H1 (cell line): ENCODE measurements at regions not wholly inside any gene's neighbourhood (a gene's known extent, or its start where the extent isn't known, plus 50 kb on each side); places are given as distances from the start of the nearest gene placed in this dataset.

Source experiments
- CTCF ChIA-PET: fragments of 300-600 bp; sonication (Branson Sonifier 250); formaldehyde crosslinking; loops from one replicate; lab custom pipeline; 2021; ENCODE audit not compliant: partially characterized antibody; lab: Charles Lee
- POLR2A ChIA-PET: fragments of 300-600 bp; sonication (Branson Sonifier 250); formaldehyde crosslinking; loops from one replicate; lab custom pipeline; 2021; ENCODE audit warnings: inconsistent platforms; ENCODE audit not compliant: partially characterized antibody; lab: Charles Lee
- DNase-seq, 2 experiments: peaks; one replicate each; pipeline versions ENCODE4 v3.0.0 to v3.0.0-alpha.2; 2010 to 2022; ENCODE audit warnings: low spot score in 2 of 2, low read depth in 1 of 2, mixed read lengths in 1 of 2
- FAIRE-seq: peaks from 2 replicates; lab custom pipeline; 2011; peaks lifted over from hg19 to GRCh38; lab: Jason Lieb, UNC
- H2AFZ ChIP-seq: 2 replicates; pipeline ENCODE4 v1.8.1; 2012; ENCODE audit warnings: low read length, inconsistent platforms
- H2AK5ac ChIP-seq: 2 replicates; pipeline ENCODE4 v1.6.1; 2013; ENCODE audit warnings: low read depth, low read length
- H2BK120ac ChIP-seq: replicated peaks from 2 replicates; pipeline ENCODE3; 2013; ENCODE audit warnings: low read depth, low read length, inconsistent platforms
- H2BK12ac ChIP-seq: 2 replicates; pipeline ENCODE4 v1.6.1; 2013; ENCODE audit warnings: low read depth, low read length
- H2BK15ac ChIP-seq: 2 replicates; pipeline ENCODE4 v1.6.1; 2013; ENCODE audit warnings: low read length
- H2BK20ac ChIP-seq: 2 replicates; pipeline ENCODE4 v1.6.1; 2013; ENCODE audit warnings: low read length
- H2BK5ac ChIP-seq: 2 replicates; pipeline ENCODE4 v1.6.1; 2013; ENCODE audit warnings: low read depth, low read length
- H3K14ac ChIP-seq: 2 replicates; pipeline ENCODE4 v1.6.1; 2013; ENCODE audit warnings: inconsistent platforms; ENCODE audit not compliant: insufficient read length
- H3K18ac ChIP-seq: 2 replicates; pipeline ENCODE4 v1.6.1; 2013; ENCODE audit warnings: low read length; ENCODE audit errors: extremely low read depth
- H3K23ac ChIP-seq: 2 replicates; pipeline ENCODE4 v1.6.1; 2013; ENCODE audit warnings: inconsistent platforms; ENCODE audit not compliant: insufficient read length
- H3K23me2 ChIP-seq: 2 replicates; pipeline ENCODE4 v1.6.1; 2013; ENCODE audit warnings: low read depth, low read length
- H3K27ac ChIP-seq: 2 replicates; pipeline ENCODE4 v1.6.1; 2011; ENCODE audit warnings: low read depth, low read length, inconsistent platforms
- H3K27me3 ChIP-seq, 4 experiments: replicated peaks in 1 of 4; 1 replicate in 1 of 4; 2 replicates in 3 of 4; pipeline versions ENCODE4 v1.6.1 to v1.8.1; 2011 to 2013; ENCODE audit warnings: low read length in 3 of 4, mild to moderate bottlenecking in 3 of 4, inconsistent platforms in 2 of 4, mixed read lengths in 2 of 4, moderate library complexity in 1 of 4; ENCODE audit not compliant: control insufficient read depth in 3 of 4, insufficient read depth in 3 of 4; ENCODE audit errors: extremely low read depth in 1 of 4
- H3K36me3 ChIP-seq, 4 experiments: 2 replicates each; pipeline versions ENCODE4 v1.6.1 to v1.8.1; 2011 to 2013; ENCODE audit warnings: mild to moderate bottlenecking in 4 of 4, low read length in 3 of 4, moderate library complexity in 2 of 4, control low read depth in 1 of 4, inconsistent platforms in 1 of 4; ENCODE audit not compliant: insufficient read depth in 4 of 4, control insufficient read depth in 2 of 4
- H3K4ac ChIP-seq: replicated peaks from 2 replicates; pipeline ENCODE3; 2013; ENCODE audit warnings: low read length, low read depth, mixed read lengths, inconsistent platforms; ENCODE audit not compliant: insufficient read length
- H3K4me1 ChIP-seq, 4 experiments: replicated peaks in 1 of 4; 1 replicate in 1 of 4; 2 replicates in 3 of 4; pipeline versions ENCODE4 v1.6.1 to v1.8.1; 2011 to 2013; ENCODE audit warnings: low read length in 3 of 4, inconsistent platforms in 2 of 4, mixed read lengths in 1 of 4; ENCODE audit not compliant: insufficient read depth in 4 of 4, control insufficient read depth in 3 of 4
- H3K4me2 ChIP-seq, 2 experiments: 2 replicates each; pipeline versions ENCODE4 v1.6.1 to v1.8.1; 2011 to 2013; ENCODE audit warnings: low read depth in 2 of 2, low read length in 2 of 2, control low read depth in 1 of 2, inconsistent platforms in 1 of 2, mild to moderate bottlenecking in 1 of 2; ENCODE audit not compliant: insufficient read depth in 1 of 2
- H3K4me3 ChIP-seq, 4 experiments: fragments of 200-600, 300-600 bp in 1 of 4; sonication (generic), shearing (Covaris generic), sonication (Bioruptor Twin) in 1 of 4; 2 replicates each; pipeline versions ENCODE4 v1.5.1 to v1.8.1; 2011 to 2016; ENCODE audit warnings: low read length in 4 of 4, low read depth in 3 of 4, control low read depth in 2 of 4, inconsistent platforms in 2 of 4, mild to moderate bottlenecking in 2 of 4, mixed read lengths in 1 of 4, moderate library complexity in 1 of 4; ENCODE audit not compliant: insufficient read depth in 2 of 4; ENCODE audit errors: extremely low read depth in 1 of 4
- H3K56ac ChIP-seq: replicated peaks from 2 replicates; pipeline ENCODE3; 2013; ENCODE audit warnings: low read depth, mild to moderate bottlenecking, mixed read lengths, low read length, inconsistent platforms; ENCODE audit not compliant: insufficient read length
- H3K79me1 ChIP-seq: 2 replicates; pipeline ENCODE4 v1.6.1; 2013; ENCODE audit warnings: low read depth, low read length, control low read depth
- H3K79me2 ChIP-seq, 2 experiments: 2 replicates each; pipeline versions ENCODE4 v1.6.1 to v1.8.1; 2012 to 2013; ENCODE audit warnings: low read length in 2 of 2, mild to moderate bottlenecking in 2 of 2, inconsistent platforms in 1 of 2; ENCODE audit not compliant: insufficient read depth in 2 of 2, control insufficient read depth in 1 of 2
- H3K9ac ChIP-seq, 4 experiments: replicated peaks in 1 of 4; 1 replicate in 1 of 4; 2 replicates in 3 of 4; pipeline versions ENCODE4 v1.6.1 to v1.8.1; 2011 to 2013; ENCODE audit warnings: low read depth in 3 of 4, low read length in 3 of 4, control low read depth in 2 of 4, mild to moderate bottlenecking in 2 of 4, moderate library complexity in 2 of 4, inconsistent platforms in 1 of 4; ENCODE audit errors: extremely low read depth in 1 of 4
- H3K9me3 ChIP-seq, 2 experiments: 2 replicates each; pipeline versions ENCODE4 v1.6.1 to v1.8.1; 2012 to 2013; ENCODE audit warnings: mild to moderate bottlenecking in 2 of 2, moderate library complexity in 2 of 2, control low read depth in 1 of 2, inconsistent platforms in 1 of 2, low read depth in 1 of 2, low read length in 1 of 2, mixed read lengths in 1 of 2; ENCODE audit not compliant: insufficient read depth in 2 of 2
- H4K20me1 ChIP-seq, 2 experiments: replicated peaks in 1 of 2; 2 replicates each; pipeline versions ENCODE3 to v1.8.1; 2011 to 2013; ENCODE audit warnings: inconsistent platforms in 2 of 2, low read length in 2 of 2, mild to moderate bottlenecking in 1 of 2; ENCODE audit not compliant: insufficient read depth in 2 of 2, control insufficient read depth in 1 of 2
- H4K5ac ChIP-seq: 2 replicates; pipeline ENCODE4 v1.6.1; 2013; ENCODE audit warnings: low read length, low read depth, mixed read lengths, inconsistent platforms; ENCODE audit not compliant: insufficient read length
- H4K8ac ChIP-seq: 2 replicates; pipeline ENCODE4 v1.8.0; 2013; ENCODE audit warnings: mild to moderate bottlenecking, moderate library complexity, low read length, inconsistent platforms; ENCODE audit not compliant: insufficient read depth; ENCODE audit errors: extremely low read depth
- H4K91ac ChIP-seq: replicated peaks from 2 replicates; pipeline ENCODE3; 2013; ENCODE audit warnings: low read length, mixed read lengths, inconsistent platforms; ENCODE audit not compliant: insufficient read length
- BACH1 ChIP-seq: IDR thresholded peaks from 2 replicates; pipeline ENCODE4 v1.6.1; 2012; ENCODE audit warnings: low read length, improper control_type of control experiment
- CBX8 ChIP-seq: fragments of 300-800, 300-1000 bp; sonication (generic); IDR thresholded peaks from 2 replicates; pipeline ENCODE4 v1.7.1; 2016; ENCODE audit warnings: low read depth, low read length, borderline replicate concordance
- CEBPB ChIP-seq: IDR thresholded peaks from 2 replicates; pipeline ENCODE4 v1.6.1; 2012; ENCODE audit warnings: low read depth, low read length
- FOSL1 ChIP-seq: IDR thresholded peaks from 2 replicates; pipeline ENCODE4 v1.6.1; 2011; ENCODE audit warnings: mild to moderate bottlenecking, low read depth, low read length, moderate library complexity; ENCODE audit not compliant: insufficient read depth
- HDAC2 ChIP-seq, 2 experiments: fragments of 300-600 bp in 1 of 2; sonication (generic) in 1 of 2; IDR thresholded peaks; 2 replicates each; pipeline ENCODE4 v1.6.1; 2011 to 2012; ENCODE audit warnings: low read depth in 2 of 2, low read length in 2 of 2, mild to moderate bottlenecking in 2 of 2, moderate library complexity in 2 of 2, borderline replicate concordance in 1 of 2, inconsistent platforms in 1 of 2
- MAFK ChIP-seq: IDR thresholded peaks from 2 replicates; pipeline ENCODE4 v1.6.1; 2012; ENCODE audit warnings: low read depth, mild to moderate bottlenecking, improper control_type of control experiment, low read length
- RAD21 ChIP-seq, 2 experiments: IDR thresholded peaks in 1 of 2; conservative IDR thresholded peaks in 1 of 2; 2 replicates each; pipeline ENCODE4 v1.6.1; 2011; ENCODE audit warnings: low read depth in 2 of 2, low read length in 2 of 2, improper control_type of control experiment in 1 of 2, inconsistent platforms in 1 of 2, mild to moderate bottlenecking in 1 of 2, moderate library complexity in 1 of 2
- SAP30 ChIP-seq: fragments of 300-600 bp; sonication (generic); IDR thresholded peaks from 2 replicates; pipeline ENCODE4 v1.7.1; 2012; ENCODE audit warnings: low read length, moderate library complexity, mild to moderate bottlenecking, inconsistent platforms; ENCODE audit not compliant: insufficient read depth, insufficient replicate concordance
- SIN3A ChIP-seq, 2 experiments: IDR thresholded peaks in 1 of 2; conservative IDR thresholded peaks in 1 of 2; 2 replicates each; pipeline ENCODE4 v1.6.1; 2011 to 2012; ENCODE audit warnings: low read length in 2 of 2, improper control_type of control experiment in 1 of 2, low read depth in 1 of 2, mild to moderate bottlenecking in 1 of 2
- TAF1 ChIP-seq: IDR thresholded peaks from 2 replicates; pipeline ENCODE4 v1.6.1; 2011; ENCODE audit warnings: mild to moderate bottlenecking, low read depth, low read length
- TAF7 ChIP-seq: optimal IDR thresholded peaks from 2 replicates; pipeline ENCODE3; 2011; ENCODE audit warnings: low read depth, mild to moderate bottlenecking, inconsistent platforms, low read length, moderate library complexity, borderline replicate concordance
- TEAD4 ChIP-seq: IDR thresholded peaks from 2 replicates; pipeline ENCODE4 v1.6.1; 2012; ENCODE audit warnings: low read depth, low read length, inconsistent platforms, mixed read lengths
- WGBS, 2 experiments: shearing (Covaris generic) in 1 of 2; methylation state at CpG; one replicate each; pipeline versions ENCODE4 v1.1.6 to v1.1.7; 2013 to 2015; ENCODE audit warnings: low lambda C conversion rate in 2 of 2, mixed read lengths in 2 of 2, inconsistent platforms in 1 of 2, low coverage in 1 of 2, missing lambda C conversion rate in 1 of 2; ENCODE audit not compliant: insufficient replicate concordance in 2 of 2, insufficient coverage in 1 of 2, insufficient read length in 1 of 2; ENCODE audit errors: extremely low coverage in 1 of 2, missing lambda C conversion rate in 1 of 2; 5-methylcytosine and 5-hydroxymethylcytosine counted together

DNA sequence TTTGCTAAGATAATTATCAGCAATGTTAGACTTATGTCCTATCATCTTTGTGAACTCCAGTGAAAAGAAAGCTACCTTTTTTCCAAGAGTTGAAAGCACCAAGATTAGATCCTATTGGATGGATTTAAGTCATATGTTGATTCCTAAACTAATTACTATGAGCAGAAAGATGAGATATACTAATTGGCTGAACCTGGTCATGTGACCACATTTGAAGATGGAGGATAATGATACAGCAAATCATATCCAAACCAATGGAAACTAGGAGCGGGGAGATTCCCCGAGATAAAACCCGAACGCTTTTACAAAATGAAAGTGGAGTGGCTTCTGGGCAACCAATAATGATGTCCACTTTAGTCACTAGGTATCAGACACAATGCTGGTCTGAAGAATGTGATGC lies 1060.2 kb upstream of the EEF2KMT start:
- no peak overlapping the region for H2BK120ac ChIP-seq
- no peak overlapping the region for H3K4ac ChIP-seq
- H3K79me1 ChIP-seq: no peaks in the 10 kb centered on the region
- no peak overlapping the region for H3K14ac ChIP-seq
- no peak overlapping the region for H3K4me3 ChIP-seq
- H2BK12ac ChIP-seq: no peak overlapping the region
- no peaks in the 10 kb centered on the region for H4K20me1 ChIP-seq
- no peak overlapping the region for H2BK5ac ChIP-seq
- H3K4me2 ChIP-seq: no peak overlapping the region
- POLR2A ChIA-PET: no interaction called here
- no peak overlapping the region for H2BK20ac ChIP-seq
- no peak overlapping the region for H2AK5ac ChIP-seq
- no peak overlapping the region for H3K18ac ChIP-seq
- H4K8ac ChIP-seq: no peak overlapping the region
- no peak overlapping the region for H2AFZ ChIP-seq
- H3K4me1 ChIP-seq: no peaks in the 10 kb centered on the region
- no peak overlapping the region for H2BK15ac ChIP-seq
- H3K27me3 ChIP-seq: no peaks in the 10 kb centered on the region
- H3K27ac ChIP-seq: no peak overlapping the region
- no peaks in the 10 kb centered on the region for H3K36me3 ChIP-seq
- no peaks in the 10 kb centered on the region for H3K23me2 ChIP-seq
- no peak overlapping the region for H3K9ac ChIP-seq
- no peak overlapping the region for H3K56ac ChIP-seq
- no peak for DNase-seq
- WGBS, 2 experiments: 91% methylated on average over 4 of the region's 4 CpGs; no CpG with 5 or more reads in 1 of the 2 experiments
- no peaks in the 10 kb centered on the region for H3K79me2 ChIP-seq
- H3K23ac ChIP-seq: no peak overlapping the region
- H3K9me3 ChIP-seq: no peaks in the 10 kb centered on the region
- no peak for FAIRE-seq
- no peak overlapping the region for H4K91ac ChIP-seq
- no peak overlapping the region for H4K5ac ChIP-seq
- CTCF ChIA-PET: interaction anchor here (1.6 kb wide), 2 partner anchors 14 to 76 kb away, joined by 4 to 5 read pairs; no protein-coding TSS in a partner anchor
- TF ChIP-seq FOSL1: no peak
- TF ChIP-seq RAD21 (IDR thresholded peaks at IDR 0.05 in 1 of 2, conservative IDR thresholded peaks at IDR 0.05 in 1 of 2; ENCODE audit: low read depth in 2 of 2, low read length in 2 of 2): no peak
- TF ChIP-seq HDAC2 (IDR thresholded peaks at IDR 0.05; ENCODE audit: borderline replicate concordance in 1 of 2, low read depth in 2 of 2, low read length in 2 of 2): no peak
- no peak for TF ChIP-seq TAF1
- no peak for TF ChIP-seq SIN3A (conservative IDR thresholded peaks at IDR 0.05 in 1 of 2, IDR thresholded peaks at IDR 0.05 in 1 of 2; ENCODE audit: low read depth in 1 of 2, low read length in 2 of 2)
- no peak for TF ChIP-seq BACH1
- no peak for TF ChIP-seq CEBPB
- no peak for TF ChIP-seq TAF7
- no peak for TF ChIP-seq CBX8
- TF ChIP-seq MAFK: no peak
- no peak for TF ChIP-seq SAP30
- no peak for TF ChIP-seq TEAD4
